ENCODE measurements at regions not wholly inside any gene's neighbourhood (a gene's known extent, or its start where the extent isn't known, plus 50 kb on each side); places are given as distances from the start of the nearest gene placed in this dataset.

DNA sequence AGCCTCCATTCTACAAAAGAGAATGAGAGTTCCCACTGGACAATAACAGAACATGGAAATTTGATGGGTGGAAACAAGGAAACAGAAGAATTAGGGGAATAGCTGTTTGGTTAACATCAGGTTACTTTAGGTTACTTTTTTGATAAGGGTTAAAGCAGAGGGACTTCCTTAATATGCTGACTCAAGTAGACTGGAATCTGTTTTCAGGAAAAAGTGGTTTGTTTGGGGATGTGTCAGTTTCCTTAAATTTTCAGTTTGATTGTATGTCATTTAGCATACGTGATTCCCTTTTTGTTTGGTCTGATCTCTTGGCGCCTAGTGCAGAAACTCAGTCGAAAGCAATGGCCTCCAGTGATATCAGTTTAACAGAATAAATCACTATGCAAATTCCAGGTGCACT is 411.8 kb upstream of the GRM7 start:
- no peaks in the 10 kb centered on the region for H3K27me3 Mint-ChIP-seq (ENCODE audit: low read depth in 3 of 3)
- H3K4me1 Mint-ChIP-seq, result no peaks in the 10 kb centered on the region
- Histone ChIP-seq H3K36me3 (replicated peaks in 1 of 2; ENCODE audit: control insufficient read depth in 1 of 2, insufficient read depth in 2 of 2, low read length in 2 of 2) (no peaks in the 10 kb centered on the region), H3K79me2 (ENCODE audit: insufficient read depth, low read length) (no peaks in the 10 kb centered on the region), H3K4me3 (replicated peaks in 1 of 3; ENCODE audit: low read depth in 2 of 3, low read length in 3 of 3) (no peak overlapping the region), H3K9ac (ENCODE audit: insufficient read depth, low read length, poor library complexity, severe bottlenecking) (no peak overlapping the region), H3K27ac (ENCODE audit: low read depth in 1 of 2, low read length in 2 of 2) (no peak overlapping the region), H3K4me1 (ENCODE audit: control insufficient read depth in 1 of 2, insufficient read depth in 2 of 2, low read length in 2 of 2) (no peaks in the 10 kb centered on the region), H3K27me3 (ENCODE audit: control insufficient read depth in 2 of 2, insufficient read depth in 2 of 2, low read length in 2 of 2) (no peaks in the 10 kb centered on the region), H4K20me1 (ENCODE audit: insufficient read depth, low read length) (no peaks in the 10 kb centered on the region), H3K4me2 (replicated peaks; ENCODE audit: extremely low read depth, low read length, poor library complexity, severe bottlenecking) (no peak overlapping the region), H3K9me3 (replicated peaks in 1 of 2; ENCODE audit: control insufficient read depth in 1 of 2, insufficient read depth in 1 of 2, low read length in 2 of 2) (peaks cover 4 to 15% of the 10 kb centered on the region in 2 donors), H2AFZ (ENCODE audit: insufficient read depth, low read depth, low read length, poor library complexity, severe bottlenecking) (no peak overlapping the region)
- no peaks in the 10 kb centered on the region for H3K36me3 Mint-ChIP-seq
- H3K27ac Mint-ChIP-seq, result no peak overlapping the region
- TF ChIP-seq, protein P1, sequence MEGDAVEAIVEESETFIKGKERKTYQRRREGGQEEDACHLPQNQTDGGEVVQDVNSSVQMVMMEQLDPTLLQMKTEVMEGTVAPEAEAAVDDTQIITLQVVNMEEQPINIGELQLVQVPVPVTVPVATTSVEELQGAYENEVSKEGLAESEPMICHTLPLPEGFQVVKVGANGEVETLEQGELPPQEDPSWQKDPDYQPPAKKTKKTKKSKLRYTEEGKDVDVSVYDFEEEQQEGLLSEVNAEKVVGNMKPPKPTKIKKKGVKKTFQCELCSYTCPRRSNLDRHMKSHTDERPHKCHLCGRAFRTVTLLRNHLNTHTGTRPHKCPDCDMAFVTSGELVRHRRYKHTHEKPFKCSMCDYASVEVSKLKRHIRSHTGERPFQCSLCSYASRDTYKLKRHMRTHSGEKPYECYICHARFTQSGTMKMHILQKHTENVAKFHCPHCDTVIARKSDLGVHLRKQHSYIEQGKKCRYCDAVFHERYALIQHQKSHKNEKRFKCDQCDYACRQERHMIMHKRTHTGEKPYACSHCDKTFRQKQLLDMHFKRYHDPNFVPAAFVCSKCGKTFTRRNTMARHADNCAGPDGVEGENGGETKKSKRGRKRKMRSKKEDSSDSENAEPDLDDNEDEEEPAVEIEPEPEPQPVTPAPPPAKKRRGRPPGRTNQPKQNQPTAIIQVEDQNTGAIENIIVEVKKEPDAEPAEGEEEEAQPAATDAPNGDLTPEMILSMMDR (IDR thresholded peaks at IDR 0.05), result no peak
- DNase-seq, result no peak
- intact Hi-C loops (cut with micrococcal nuclease), result no loop called here
- no CpG with 5 or more reads among the region's 3 CpGs for WGBS (ENCODE audit: insufficient coverage)
- H3K4me3 Mint-ChIP-seq, result no peak overlapping the region
- peaks cover 0 to 11% (median 10%) of the 10 kb centered on the region in 7 donors for H3K9me3 Mint-ChIP-seq

DNA sequence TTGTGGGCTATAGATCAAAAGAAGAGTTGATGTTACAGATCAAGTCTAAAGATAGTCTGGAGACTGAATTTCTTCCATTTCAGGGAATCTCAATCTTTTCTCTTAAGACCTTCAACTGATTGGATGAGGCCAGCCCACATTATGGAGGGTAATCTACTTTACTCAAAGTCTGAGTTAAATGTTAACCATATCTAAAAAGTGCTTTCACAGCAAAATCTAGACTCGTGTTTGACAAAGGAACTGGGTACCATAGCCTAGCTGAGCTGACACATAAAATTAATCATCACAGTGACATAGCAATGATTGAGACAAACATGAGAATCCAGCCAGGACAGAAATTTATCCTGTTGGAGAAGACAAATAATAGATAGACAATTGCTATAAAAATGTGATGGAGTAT is 407.9 kb upstream of the GRM7 start:
- peaks cover 0 to 16% (median 2%) of the 10 kb centered on the region in 7 donors for H3K9me3 Mint-ChIP-seq
- no peak overlapping the region for H3K27ac ChIP-seq (ENCODE audit: low read depth in 1 of 2, low read length in 2 of 2)
- H3K4me1 Mint-ChIP-seq, result no peaks in the 10 kb centered on the region

More for the DNA sequence above, 407.9 kb upstream of the GRM7 start:
- Histone ChIP-seq H3K79me2 (ENCODE audit: insufficient read depth, low read length) (no peaks in the 10 kb centered on the region), H3K36me3 (replicated peaks in 1 of 2; ENCODE audit: control insufficient read depth in 1 of 2, insufficient read depth in 2 of 2, low read length in 2 of 2) (no peaks in the 10 kb centered on the region), H3K9me3 (replicated peaks in 1 of 2; ENCODE audit: control insufficient read depth in 1 of 2, insufficient read depth in 1 of 2, low read length in 2 of 2) (peaks cover 5 to 7% of the 10 kb centered on the region in 2 donors), H3K4me1 (ENCODE audit: control insufficient read depth in 1 of 2, insufficient read depth in 2 of 2, low read length in 2 of 2) (no peaks in the 10 kb centered on the region), H4K20me1 (ENCODE audit: insufficient read depth, low read length) (no peaks in the 10 kb centered on the region), H3K4me2 (replicated peaks; ENCODE audit: extremely low read depth, low read length, poor library complexity, severe bottlenecking) (no peak overlapping the region), H2AFZ (ENCODE audit: insufficient read depth, low read depth, low read length, poor library complexity, severe bottlenecking) (no peak overlapping the region), H3K9ac (ENCODE audit: insufficient read depth, low read length, poor library complexity, severe bottlenecking) (no peak overlapping the region), H3K4me3 (replicated peaks in 1 of 3; ENCODE audit: low read depth in 2 of 3, low read length in 3 of 3) (no peak overlapping the region), H3K27me3 (ENCODE audit: control insufficient read depth in 2 of 2, insufficient read depth in 2 of 2, low read length in 2 of 2) (no peaks in the 10 kb centered on the region)
- DNase-seq, result no peak
- TF ChIP-seq, protein P1 (IDR thresholded peaks at IDR 0.05), result no peak
- intact Hi-C loops (cut with micrococcal nuclease), result no loop called here
- H3K36me3 Mint-ChIP-seq, result no peaks in the 10 kb centered on the region
- H3K4me3 Mint-ChIP-seq, result no peak overlapping the region
- no peaks in the 10 kb centered on the region for H3K27me3 Mint-ChIP-seq (ENCODE audit: low read depth in 3 of 3)
- H3K27ac Mint-ChIP-seq, result no peak overlapping the region
- WGBS (ENCODE audit: insufficient coverage), result 100% methylated on average over 1 of the region's 1 CpG
